HepG2 (cell line): ENCODE measurements at regions not wholly inside any gene's neighbourhood (a gene's known extent, or its start where the extent isn't known, plus 50 kb on each side); places are given as distances from the start of the nearest gene placed in this dataset.
A peak's percentile ranks its signal among the peaks of the same experiment; 100 is the strongest.

ENCODE experiments used
- ATM ChIP-seq: fragments of 450-650 bp; IDR thresholded peaks from 2 replicates; pipeline ENCODE4 v1.7.1; 2017; ENCODE audit warnings: mild to moderate bottlenecking, borderline replicate concordance
- CC2D1A ChIP-seq: sonication (generic); formaldehyde crosslinking; IDR thresholded peaks from 2 replicates; pipeline ENCODE4 v1.8.1; 2023; ENCODE audit warnings: mild to moderate bottlenecking, missing genetic modification reagents
- CENPT ChIP-seq: sonication (generic); formaldehyde crosslinking; IDR thresholded peaks from 2 replicates; pipeline ENCODE4 v1.8.0; 2022; ENCODE audit warnings: low read depth, mild to moderate bottlenecking, moderate library complexity, missing genetic modification reagents
- ELK4 ChIP-seq: sonication (generic); formaldehyde crosslinking; IDR thresholded peaks from 2 replicates; pipeline ENCODE4 v1.9.0; 2021; ENCODE audit warnings: missing genetic modification reagents, borderline replicate concordance
- HNRNPL ChIP-seq: fragments of 200-400 bp; formaldehyde crosslinking; IDR thresholded peaks from 2 replicates; pipeline ENCODE4 v1.6.1; 2017; ENCODE audit warnings: mild to moderate bottlenecking, low read depth, low read length
- ISX ChIP-seq: sonication (generic); formaldehyde crosslinking; conservative IDR thresholded peaks from 2 replicates; pipeline ENCODE4 v1.5.0; 2020; ENCODE audit warnings: missing genetic modification reagents
- KLF6 ChIP-seq: IDR thresholded peaks from 2 replicates; pipeline ENCODE4 v1.8.0; 2016; ENCODE audit warnings: missing biosample characterization, missing genetic modification reagents
- NCOR1 ChIP-seq: fragments of 200-600 bp; sonication (generic); IDR thresholded peaks from 2 replicates; pipeline ENCODE4 v1.7.0; 2017; ENCODE audit warnings: antibody characterized with exemption, low read length, borderline replicate concordance
- PPARG ChIP-seq: conservative IDR thresholded peaks from 2 replicates; pipeline ENCODE4 v1.6.1; 2016; ENCODE audit warnings: missing biosample characterization, missing genetic modification reagents
- STAG1 ChIP-seq: sonication (generic); formaldehyde crosslinking; IDR thresholded peaks from 2 replicates; pipeline ENCODE4 v1.4.0; 2020; ENCODE audit warnings: missing genetic modification reagents
- ZMYM4 ChIP-seq: sonication (generic); formaldehyde crosslinking; IDR thresholded peaks from 2 replicates; pipeline ENCODE4 v1.8.1; 2023; ENCODE audit warnings: mild to moderate bottlenecking, missing genetic modification reagents
- ZNF280B ChIP-seq: sonication (generic); formaldehyde crosslinking; IDR thresholded peaks from 2 replicates; pipeline ENCODE4 v1.5.0; 2020; ENCODE audit warnings: missing genetic modification reagents, mild to moderate bottlenecking, borderline replicate concordance
- ZNF337 ChIP-seq: sonication (generic); formaldehyde crosslinking; IDR thresholded peaks from 2 replicates; pipeline ENCODE4 v1.5.1; 2020; ENCODE audit warnings: missing genetic modification reagents, low read depth, mild to moderate bottlenecking, borderline replicate concordance
- ZNF576 ChIP-seq: sonication (generic); formaldehyde crosslinking; IDR thresholded peaks from 2 replicates; pipeline ENCODE4 v1.4.0; 2020; ENCODE audit warnings: mild to moderate bottlenecking, missing genetic modification reagents
- ZNF629 ChIP-seq: sonication (generic); formaldehyde crosslinking; conservative IDR thresholded peaks from 2 replicates; pipeline ENCODE4 v1.5.0; 2020; ENCODE audit warnings: missing genetic modification reagents

- TF ChIP-seq ZMYM4 (0 out of 2 replicates have a peak, but pooled peaks have one; percentile 31), ISX (CRISPR knock-in tag) (no peak), HNRNPL (peak; percentile 76; the same call in 1 of the 2 replicates), NCOR1 (no peak), KLF6 (no peak), PPARG (CRISPR knock-in tag) (no peak), CC2D1A (CRISPR knock-in tag) (0 out of 2 replicates have a peak, but pooled peaks have one; percentile 87), ZNF337 (CRISPR knock-in tag) (no peak), CENPT (CRISPR knock-in tag) (no peak), STAG1 (CRISPR knock-in tag) (no peak), ZNF576 (CRISPR knock-in tag) (no peak), ZNF280B (CRISPR knock-in tag) (peak; percentile 15; the same call in 1 of the 2 replicates), ZNF629 (CRISPR knock-in tag) (peak; percentile 97), ELK4 (no peak), ATM (no peak)
- TF ChIP-seq, all 625 proteins: peak for 34
Observed at GRCh38 chr20:50436052-50436656, 74.0 kb upstream of the PTPN1 start (continued).
